ELF-1 (cell line): ENCODE measurements at regions not wholly inside any gene's neighbourhood (a gene's known extent, or its start where the extent isn't known, plus 50 kb on each side); places are given as distances from the start of the nearest gene placed in this dataset.
A peak's percentile ranks its signal among the peaks of the same experiment; 100 is the strongest.
"Not testable (repeated sequence)": the region's sequence is repeated elsewhere in the genome, so short reads cannot be mapped to it uniquely, and the experiment has no call there.

Experiments
- DNase-seq: peaks from one replicate; pipeline ENCODE4 v3.0.0-alpha.2; 2016; ENCODE audit warnings: low read depth, low spot score

DNA sequence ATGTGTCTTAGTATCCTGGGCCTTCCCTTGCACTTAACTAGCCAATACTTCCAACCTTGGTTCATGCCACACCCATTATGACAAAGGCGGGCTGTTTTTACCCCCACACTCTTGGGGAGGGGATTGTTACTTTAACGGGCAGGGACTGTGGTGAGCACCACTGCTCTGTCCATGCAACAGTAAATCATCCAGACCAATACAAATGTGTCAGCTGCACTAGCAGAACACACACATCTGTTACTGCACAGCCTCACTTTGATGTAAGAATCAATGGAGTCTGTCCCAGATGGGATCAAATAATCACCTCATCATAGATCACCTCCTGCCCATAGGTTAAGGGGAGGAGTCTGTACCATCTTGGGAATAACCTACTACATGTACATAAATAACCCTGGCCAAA, 58.1 kb downstream of the NPAP1 start:
- no peak for DNase-seq

GRCh38 chr15:24734396-24734795, 58.8 kb downstream of the NPAP1 start:
- DNase-seq = no peak

DNA sequence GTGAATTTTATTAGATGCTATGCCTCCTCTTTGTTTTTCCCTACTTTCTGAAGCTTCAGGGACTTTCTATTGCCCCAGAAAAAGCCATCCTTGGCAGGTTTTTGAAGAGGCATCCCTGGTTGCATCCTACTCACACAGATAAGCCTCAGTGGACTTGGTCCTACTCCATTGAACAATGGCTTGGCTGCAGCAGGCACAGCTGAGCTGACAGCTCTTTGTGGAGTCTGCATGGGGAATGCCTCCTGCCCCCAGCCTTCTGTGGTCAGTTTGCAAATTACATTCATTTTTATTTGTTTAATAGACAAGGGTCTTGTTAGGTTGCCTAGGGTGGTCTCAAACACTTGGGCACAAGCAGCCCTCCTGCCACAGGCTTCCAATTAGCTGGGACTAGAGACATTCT, 69.7 kb downstream of the NPAP1 start:
- no peak for DNase-seq

- no peak for DNase-seq
Observed at GRCh38 chr15:24746094-24746493, 70.5 kb downstream of the NPAP1 start.

DNA sequence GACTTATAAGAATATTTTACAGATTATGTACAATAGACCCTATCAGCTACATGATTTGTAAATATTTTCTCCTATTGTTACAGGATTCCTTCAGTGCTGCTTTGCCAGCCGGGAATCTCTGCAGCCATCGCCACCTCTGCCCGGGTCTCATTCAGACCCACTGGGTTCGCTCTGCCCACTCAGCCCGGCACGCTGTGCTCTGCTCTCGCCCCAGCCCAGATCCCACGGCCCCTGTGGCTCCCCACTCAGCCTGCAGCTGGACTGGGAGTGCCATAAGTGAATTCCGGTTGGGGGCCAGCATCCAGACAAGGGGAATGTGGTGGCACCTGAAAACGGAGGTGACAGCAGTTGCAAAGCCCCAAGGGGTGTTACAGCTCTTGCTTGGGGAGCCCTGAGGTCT, 71.8 kb downstream of the NPAP1 start:
- no peak for DNase-seq

DNA sequence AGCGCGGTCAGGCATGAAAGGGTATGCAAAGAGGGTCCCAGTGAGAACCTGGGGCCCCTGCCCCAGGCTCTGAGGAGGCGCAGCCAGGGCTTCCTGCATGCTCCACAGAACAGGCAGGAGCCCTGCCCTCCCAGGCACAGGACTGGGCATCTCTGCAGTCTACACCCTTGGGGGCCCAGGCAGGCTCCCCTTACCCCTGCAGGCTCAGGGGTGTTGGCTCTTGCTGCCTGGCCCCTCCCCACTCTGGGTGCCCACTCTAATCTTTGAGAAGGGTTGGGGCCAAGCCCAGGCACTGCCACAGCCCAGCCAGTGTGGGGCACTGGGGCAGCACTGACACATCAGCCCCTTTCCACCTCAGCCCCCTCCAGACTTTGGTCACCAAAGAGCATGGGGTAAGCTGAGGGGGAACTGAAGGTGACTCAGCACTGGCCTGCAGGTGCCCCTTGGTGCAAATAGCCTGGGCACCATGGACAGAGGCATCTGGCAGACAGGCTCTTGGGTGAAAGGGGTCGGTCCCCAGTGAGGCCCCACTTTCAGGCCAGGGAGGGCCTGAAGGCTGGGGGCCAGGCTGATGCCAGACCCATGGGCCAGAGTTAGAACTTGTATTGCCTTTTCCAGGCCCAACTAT, 73.4 kb downstream of the NPAP1 start:
- no peak for DNase-seq

DNA sequence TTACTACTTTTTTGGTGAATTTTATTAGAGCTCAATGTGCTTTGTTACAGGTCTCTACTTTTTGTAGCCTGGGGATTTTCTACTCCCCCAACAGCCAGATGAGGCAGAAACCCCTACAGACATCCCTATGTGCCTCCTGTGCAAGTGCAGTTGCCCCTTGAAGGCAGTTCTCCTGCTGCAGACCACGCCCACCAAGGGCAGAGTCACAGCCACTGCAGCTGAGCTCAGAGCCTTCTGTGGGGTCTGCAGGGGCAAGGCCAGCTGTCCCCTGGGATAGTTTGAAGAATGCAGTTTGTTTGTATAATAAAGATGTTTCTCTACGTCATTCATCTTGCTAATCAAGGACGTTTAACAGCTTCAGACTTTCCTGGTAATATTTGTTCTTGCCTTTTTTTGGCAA, 76.8 kb downstream of the NPAP1 start:
- peak; percentile 38 for DNase-seq

DNA sequence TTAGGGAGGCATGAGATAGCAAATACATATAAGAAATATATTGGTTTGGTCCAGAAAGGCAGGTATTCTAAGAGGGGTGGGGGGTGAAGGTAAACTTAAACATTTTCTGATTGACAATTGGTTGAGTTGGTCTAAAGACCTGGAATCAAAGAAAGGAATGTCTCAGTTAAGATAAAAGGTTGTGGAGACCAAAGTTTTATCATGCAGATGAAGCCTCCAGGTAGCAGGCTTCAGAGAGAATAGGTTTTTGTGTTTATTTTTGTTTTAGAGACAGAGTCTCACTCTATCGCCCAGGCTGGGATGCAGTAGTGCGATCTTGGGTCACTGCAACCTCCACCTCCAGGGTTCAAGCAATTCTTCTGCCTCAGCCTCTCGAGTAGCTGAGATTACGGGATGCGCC, 80.5 kb downstream of the NPAP1 start:
- DNase-seq = peak; percentile 12

GRCh38 chr15:24760066-24760465, 84.5 kb downstream of the NPAP1 start:
- DNase-seq = no peak

DNA sequence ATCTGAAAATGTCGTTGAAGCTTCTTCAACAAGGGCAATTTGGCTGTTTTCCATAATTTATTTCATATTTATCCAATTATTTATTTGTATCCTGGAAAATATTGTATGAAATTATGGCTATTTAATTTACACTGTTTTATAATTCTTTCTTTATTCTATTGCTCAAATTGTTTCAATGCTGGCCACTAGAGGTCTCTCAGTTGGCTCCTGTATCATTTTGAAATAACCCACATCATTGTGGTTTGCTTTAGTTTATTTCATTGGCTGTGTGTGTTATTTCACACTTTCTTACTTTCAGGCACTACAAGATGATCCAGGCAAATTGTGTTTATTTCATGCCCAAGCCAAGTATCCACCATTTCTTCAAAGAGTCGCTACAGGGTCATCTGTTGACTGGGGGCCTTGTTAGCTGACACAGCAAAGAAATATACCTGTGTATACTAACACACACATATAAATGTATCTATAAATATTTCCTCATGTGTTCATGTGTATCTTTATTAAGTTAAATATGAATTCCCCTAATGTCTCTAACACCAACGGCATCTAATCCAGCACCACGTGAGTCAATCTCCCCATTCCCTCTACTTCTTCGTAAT, 86.2 kb downstream of the NPAP1 start:
- DNase-seq = no peak

DNA sequence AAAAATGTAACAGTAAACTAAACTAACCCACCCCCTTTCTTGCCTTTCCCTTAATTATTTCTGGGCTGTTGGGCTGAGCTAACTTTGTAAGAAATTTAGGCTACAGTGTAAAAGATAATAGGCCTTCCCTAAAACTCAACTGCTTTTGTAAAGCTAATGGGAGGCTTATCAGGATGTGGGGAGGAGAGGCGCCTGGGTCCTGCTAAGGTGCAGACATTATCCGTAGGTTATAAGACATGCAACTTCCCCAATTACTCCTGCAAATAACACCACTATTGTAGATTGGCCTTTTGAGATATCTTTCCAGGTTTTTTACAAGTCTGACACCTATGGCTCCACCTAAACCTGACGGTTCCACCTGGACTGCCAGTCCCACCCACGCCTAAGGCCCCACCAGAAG, 88.3 kb downstream of the NPAP1 start:
- no peak for DNase-seq

GRCh38 chr15:24764375-24765171, 89.0 kb downstream of the NPAP1 start:
- no peak for DNase-seq

GRCh38 chr15:24766511-24767133, 91.0 kb downstream of the NPAP1 start:
- no peak for DNase-seq

GRCh38 chr15:24772266-24772665, 96.7 kb downstream of the NPAP1 start:
- peak; percentile 38 for DNase-seq

DNA sequence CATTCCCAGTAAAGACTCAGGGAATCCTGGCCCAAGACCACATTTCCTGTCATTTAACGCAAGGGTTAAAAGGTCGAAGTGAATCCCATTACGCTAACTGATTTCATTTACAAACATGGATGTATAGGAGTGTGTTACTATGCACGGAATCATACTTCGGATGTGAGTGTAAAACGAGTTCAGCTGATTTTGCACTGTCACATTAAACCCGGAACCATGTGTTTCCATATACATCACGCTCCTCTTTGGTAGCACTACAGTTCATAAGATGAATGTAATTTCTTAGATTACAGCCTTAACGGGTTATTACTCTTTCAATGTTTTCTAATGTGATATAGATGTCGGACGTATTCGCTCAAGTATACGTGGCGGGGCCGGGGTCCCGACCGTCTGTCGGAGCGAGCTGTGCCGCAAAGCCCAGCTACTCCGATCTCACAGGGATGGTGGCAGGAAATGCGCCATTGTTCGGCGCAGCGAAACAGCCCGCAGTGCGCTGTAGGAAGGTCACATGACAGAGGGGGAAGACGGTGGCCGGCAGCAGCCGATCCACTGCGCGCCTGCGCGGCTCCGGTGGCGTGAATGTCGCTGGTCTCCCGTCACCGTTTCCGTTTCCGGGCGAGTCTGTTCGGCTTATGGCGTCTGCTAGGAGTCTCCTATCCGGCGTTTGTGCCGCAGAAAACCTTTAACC, 97.3 kb downstream of the NPAP1 start:
- peak; percentile 95 for DNase-seq

- DNase-seq = no peak
Observed at GRCh38 chr15:24777307-24777706, 101.7 kb downstream of the NPAP1 start.

- DNase-seq = peak; percentile 19
Observed at GRCh38 chr15:24784506-24784905, 108.9 kb downstream of the NPAP1 start.

DNA sequence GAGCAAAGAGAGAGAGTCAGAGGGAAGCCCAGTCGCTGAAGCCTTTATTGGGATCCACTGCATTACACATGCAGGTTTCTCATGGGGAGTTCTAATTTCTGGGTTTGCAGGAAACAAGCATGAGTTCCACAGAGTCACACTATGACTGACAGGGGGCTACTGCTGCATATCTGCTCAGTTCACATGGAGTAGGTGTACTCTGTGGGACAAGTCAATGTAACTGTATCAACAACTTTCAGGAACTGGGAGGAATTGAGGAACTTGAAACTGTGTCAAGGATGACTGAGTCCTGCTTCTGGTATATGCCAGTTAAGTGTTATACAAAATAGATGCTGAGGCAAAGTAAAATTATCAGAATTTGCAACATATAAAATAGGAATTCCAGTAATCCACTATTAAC, 110.8 kb downstream of the NPAP1 start:
- DNase-seq = no peak

DNA sequence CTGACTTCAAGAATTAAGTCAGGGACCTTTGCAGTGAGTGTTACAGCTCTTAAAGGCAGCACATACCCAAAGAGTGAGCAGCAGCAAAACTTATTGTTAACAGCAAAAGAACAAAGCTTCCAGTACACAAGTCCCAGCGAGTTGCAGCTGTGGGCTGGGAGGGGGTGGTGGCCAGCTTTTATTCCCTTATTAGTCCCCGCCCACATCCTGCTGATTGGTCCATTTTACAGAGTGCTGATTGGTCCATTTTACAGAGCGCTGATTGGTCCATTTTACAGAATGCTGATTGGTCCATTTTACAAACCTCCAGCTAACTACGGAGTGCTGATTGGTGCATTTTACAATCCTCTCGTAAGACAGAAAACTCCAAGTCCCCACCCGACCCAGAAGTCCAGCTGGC, 127.0 kb downstream of the NPAP1 start:
- not testable (repeated sequence) for DNase-seq

GRCh38 chr15:24819680-24820079, 135.1 kb upstream of the SNRPN start:
- DNase-seq = no peak

- peak; percentile 97 for DNase-seq
Observed at GRCh38 chr15:24823473-24823872, 131.3 kb upstream of the SNRPN start.

GRCh38 chr15:24832282-24832681, 122.5 kb upstream of the SNRPN start:
- no peak for DNase-seq
